ENCODE measurements at regions not wholly inside any gene's neighbourhood (a gene's known extent, or its start where the extent isn't known, plus 50 kb on each side); places are given as distances from the start of the nearest gene placed in this dataset.

GRCh38 chr13:71300602-71301001 lies 566.4 kb downstream of the DACH1 start:
- TF ChIP-seq CTCF (IDR thresholded peaks at IDR 0.05; ENCODE audit: low read depth, low read length) (no peak), EZH2phosphoT487 (IDR thresholded peaks at IDR 0.05; ENCODE audit: low read depth) (no peak)

Data from OCI-LY3 (cell line).